Common myeloid progenitor, CD34-positive (primary cell): ENCODE measurements at regions not wholly inside any gene's neighbourhood (a gene's known extent, or its start where the extent isn't known, plus 50 kb on each side); places are given as distances from the start of the nearest gene placed in this dataset.

Experiments used
- CTCF ChIA-PET: fragments of 350-600 bp; sonication (Branson Sonifier 250); formaldehyde crosslinking; loops from one replicate; lab custom pipeline; 2021; ENCODE audit warnings: antibody characterized with exemption; lab: Charles Lee
- POLR2A ChIA-PET: fragments of 350-600 bp; sonication (Branson Sonifier 250); formaldehyde crosslinking; loops from one replicate; lab custom pipeline; 2021; ENCODE audit warnings: antibody characterized with exemption; lab: Charles Lee
- DNase-seq, 3 donors: peaks; one replicate each; pipeline versions ENCODE4 v3.0.0 to v3.0.0-alpha.2; 2013
- H3K27ac ChIP-seq, 2 experiments: 1 replicate in 1 of 2; 2 replicates in 1 of 2; pipeline ENCODE4 v1.7.0; 2013; ENCODE audit warnings: inconsistent platforms in 2 of 2, low read length in 2 of 2, mild to moderate bottlenecking in 2 of 2, low read depth in 1 of 2, moderate library complexity in 1 of 2; ENCODE audit not compliant: severe bottlenecking in 2 of 2, insufficient read depth in 1 of 2, poor library complexity in 1 of 2
- H3K27me3 ChIP-seq, 5 experiments: replicated peaks in 2 of 5; 1 replicate in 3 of 5; 2 replicates in 2 of 5; pipeline versions ENCODE4 v1.6.1 to v1.7.0; 2013; ENCODE audit warnings: low read length in 4 of 5, mild to moderate bottlenecking in 2 of 5, moderate library complexity in 2 of 5, inconsistent platforms in 1 of 5; ENCODE audit not compliant: insufficient read depth in 5 of 5, control insufficient read depth in 4 of 5
- H3K36me3 ChIP-seq, 4 experiments: 1 replicate in 2 of 4; 2 replicates in 2 of 4; pipeline versions ENCODE4 v1.6.1 to v1.7.0; 2013; ENCODE audit warnings: low read length in 3 of 4, control low read depth in 1 of 4, mild to moderate bottlenecking in 1 of 4; ENCODE audit not compliant: control insufficient read depth in 4 of 4, insufficient read depth in 4 of 4
- H3K4me1 ChIP-seq, 4 experiments: 1 replicate in 3 of 4; 2 replicates in 1 of 4; pipeline versions ENCODE4 v1.6.1 to v1.7.1; 2013; ENCODE audit warnings: low read length in 3 of 4, mild to moderate bottlenecking in 3 of 4, control low read depth in 1 of 4, inconsistent platforms in 1 of 4, moderate library complexity in 1 of 4; ENCODE audit not compliant: control insufficient read depth in 4 of 4, insufficient read depth in 4 of 4; ENCODE audit errors: control extremely low read depth in 1 of 4
- H3K4me3 ChIP-seq, 7 experiments: 1 replicate in 4 of 7; 2 replicates in 3 of 7; pipeline versions ENCODE4 v1.5.1 to v1.7.0; 2013; ENCODE audit warnings: mild to moderate bottlenecking in 7 of 7, low read length in 6 of 7, moderate library complexity in 6 of 7, inconsistent platforms in 2 of 7, low read depth in 2 of 7, control low read depth in 1 of 7; ENCODE audit not compliant: insufficient read depth in 4 of 7, control insufficient read depth in 1 of 7; ENCODE audit errors: extremely low read depth in 1 of 7
- H3K9me3 ChIP-seq, 5 experiments: 1 replicate in 4 of 5; 2 replicates in 1 of 5; pipeline versions ENCODE4 v1.6.1 to v1.7.1; 2013; ENCODE audit warnings: low read length in 4 of 5, mild to moderate bottlenecking in 2 of 5, inconsistent platforms in 1 of 5, low read depth in 1 of 5, moderate library complexity in 1 of 5; ENCODE audit not compliant: control insufficient read depth in 4 of 5, insufficient read depth in 2 of 5; ENCODE audit errors: control extremely low read depth in 1 of 5
- WGBS: methylation state at CpG from one replicate; pipeline ENCODE4 v1.1.5; 2013; ENCODE audit not compliant: insufficient coverage; 5-methylcytosine and 5-hydroxymethylcytosine counted together

GRCh38 chr5:27158775-27159174, 120.4 kb upstream of the CDH9 start:
- H3K4me3 ChIP-seq: no peak overlapping the region
- H3K9me3 ChIP-seq: peaks cover 1 to 35% (median 10%) of the 10 kb centered on the region in 5 experiments
- H3K4me1 ChIP-seq: no peaks in the 10 kb centered on the region
- no peaks in the 10 kb centered on the region for H3K36me3 ChIP-seq
- no peak overlapping the region for H3K27ac ChIP-seq
- no peak for DNase-seq
- ChIA-PET POLR2A (no interaction called here), CTCF (no interaction called here)
- WGBS: no CpG with 5 or more reads among the region's 1 CpG
- H3K27me3 ChIP-seq: no peaks in the 10 kb centered on the region

GRCh38 chr5:27158171-27158570, 119.8 kb upstream of the CDH9 start:
- Histone ChIP-seq H3K4me1 (no peaks in the 10 kb centered on the region), H3K36me3 (no peaks in the 10 kb centered on the region), H3K9me3 (peaks cover 1 to 37% (median 10%) of the 10 kb centered on the region in 5 experiments), H3K27me3 (no peaks in the 10 kb centered on the region), H3K27ac (no peak overlapping the region), H3K4me3 (no peak overlapping the region)
- ChIA-PET CTCF (no interaction called here), POLR2A (no interaction called here)
- no peak for DNase-seq

- DNase-seq: no peak
- H3K36me3 ChIP-seq: no peaks in the 10 kb centered on the region
- no peaks in the 10 kb centered on the region for H3K4me1 ChIP-seq
- H3K9me3 ChIP-seq: no peaks in the 10 kb centered on the region
- WGBS: 67% methylated on average over 1 of the region's 2 CpGs
- CTCF ChIA-PET: no interaction called here
- no peak overlapping the region for H3K4me3 ChIP-seq
- no peaks in the 10 kb centered on the region for H3K27me3 ChIP-seq
- no peak overlapping the region for H3K27ac ChIP-seq
- POLR2A ChIA-PET: no interaction called here
Observed at GRCh38 chr5:27144456-27144855, 106.1 kb upstream of the CDH9 start.

GRCh38 chr5:27140831-27141230, 102.4 kb upstream of the CDH9 start:
- Histone ChIP-seq H3K9me3 (peaks cover 0 to 2% (median 0%) of the 10 kb centered on the region in 5 experiments), H3K4me1 (no peaks in the 10 kb centered on the region), H3K27ac (no peak overlapping the region), H3K36me3 (no peaks in the 10 kb centered on the region), H3K27me3 (no peaks in the 10 kb centered on the region), H3K4me3 (no peak overlapping the region)
- DNase-seq: no peak
- ChIA-PET POLR2A (no interaction called here), CTCF (no interaction called here)
- WGBS: no CpG with 5 or more reads among the region's 1 CpG

GRCh38 chr5:27130587-27130986, 92.2 kb upstream of the CDH9 start:
- no peak for DNase-seq
- Histone ChIP-seq H3K27ac (no peak overlapping the region), H3K27me3 (no peaks in the 10 kb centered on the region), H3K9me3 (no peaks in the 10 kb centered on the region), H3K4me3 (no peak overlapping the region), H3K36me3 (no peaks in the 10 kb centered on the region), H3K4me1 (no peaks in the 10 kb centered on the region)
- ChIA-PET CTCF (no interaction called here), POLR2A (no interaction called here)
- no CpG with 5 or more reads among the region's 1 CpG for WGBS

GRCh38 chr5:27129926-27130325, 91.5 kb upstream of the CDH9 start:
- no peak for DNase-seq
- WGBS: no CpG with 5 or more reads among the region's 1 CpG
- no peaks in the 10 kb centered on the region for H3K27me3 ChIP-seq
- H3K4me3 ChIP-seq: no peak overlapping the region
- H3K4me1 ChIP-seq: no peaks in the 10 kb centered on the region
- no peaks in the 10 kb centered on the region for H3K36me3 ChIP-seq
- ChIA-PET POLR2A (no interaction called here), CTCF (no interaction called here)
- H3K27ac ChIP-seq: no peak overlapping the region
- H3K9me3 ChIP-seq: no peaks in the 10 kb centered on the region

GRCh38 chr5:27125856-27126255, 87.5 kb upstream of the CDH9 start:
- Histone ChIP-seq H3K27me3 (no peaks in the 10 kb centered on the region), H3K4me1 (no peaks in the 10 kb centered on the region), H3K27ac (no peak overlapping the region), H3K4me3 (no peak overlapping the region), H3K9me3 (no peaks in the 10 kb centered on the region), H3K36me3 (no peaks in the 10 kb centered on the region)
- DNase-seq: no peak
- ChIA-PET CTCF (no interaction called here), POLR2A (no interaction called here)
- WGBS: 100% methylated on average over 1 of the region's 2 CpGs
